Duodenal mucosa (tissue), 2 donors: ENCODE measurements at regions not wholly inside any gene's neighbourhood (a gene's known extent, or its start where the extent isn't known, plus 50 kb on each side); places are given as distances from the start of the nearest gene placed in this dataset.

Source experiments
- H3K27ac ChIP-seq: one replicate; pipeline ENCODE4 v1.7.0; 2013; ENCODE audit warnings: low read depth, low read length
- H3K27me3 ChIP-seq, 2 donors: one replicate each; pipeline ENCODE4 v1.7.0; 2013; ENCODE audit warnings: low read length in 2 of 2, control low read depth in 1 of 2; ENCODE audit not compliant: insufficient read depth in 2 of 2, control insufficient read depth in 1 of 2
- H3K36me3 ChIP-seq, 2 donors: one replicate each; pipeline ENCODE4 v1.7.0; 2013; ENCODE audit warnings: low read length in 2 of 2, control low read depth in 1 of 2; ENCODE audit not compliant: insufficient read depth in 2 of 2, control insufficient read depth in 1 of 2
- H3K4me1 ChIP-seq, 2 donors: one replicate each; pipeline ENCODE4 v1.7.0; 2013; ENCODE audit warnings: low read length in 2 of 2, control low read depth in 1 of 2; ENCODE audit not compliant: insufficient read depth in 2 of 2, control insufficient read depth in 1 of 2
- H3K4me3 ChIP-seq, 2 donors: one replicate each; pipeline ENCODE4 v1.7.0; 2013; ENCODE audit warnings: low read length in 2 of 2, low read depth in 1 of 2
- H3K9ac ChIP-seq, 2 donors: one replicate each; pipeline ENCODE4 v1.7.0; 2013; ENCODE audit warnings: low read length in 2 of 2, low read depth in 1 of 2
- H3K9me3 ChIP-seq, 2 donors: one replicate each; pipeline ENCODE4 v1.7.0; 2013; ENCODE audit warnings: low read length in 2 of 2, control low read depth in 1 of 2; ENCODE audit not compliant: control insufficient read depth in 1 of 2

- Histone ChIP-seq H3K36me3 (no peaks in the 10 kb centered on the region), H3K27ac (no peak overlapping the region), H3K9ac (no peak overlapping the region), H3K4me3 (no peak overlapping the region), H3K27me3 (peaks cover 0 to 3% of the 10 kb centered on the region in 2 donors), H3K4me1 (no peaks in the 10 kb centered on the region), H3K9me3 (no peaks in the 10 kb centered on the region)
Measured at GRCh38 chr9:21741151-21741550, 61.3 kb upstream of the MTAP start.

GRCh38 chr9:21744320-21744719 lies 58.1 kb upstream of the MTAP start:
- H3K36me3 ChIP-seq, result no peaks in the 10 kb centered on the region
- no peak overlapping the region for H3K4me3 ChIP-seq
- no peaks in the 10 kb centered on the region for H3K9me3 ChIP-seq
- H3K4me1 ChIP-seq, result no peaks in the 10 kb centered on the region
- no peak overlapping the region for H3K9ac ChIP-seq
- H3K27me3 ChIP-seq, result peaks cover 0 to 3% of the 10 kb centered on the region in 2 donors
- no peak overlapping the region for H3K27ac ChIP-seq

DNA sequence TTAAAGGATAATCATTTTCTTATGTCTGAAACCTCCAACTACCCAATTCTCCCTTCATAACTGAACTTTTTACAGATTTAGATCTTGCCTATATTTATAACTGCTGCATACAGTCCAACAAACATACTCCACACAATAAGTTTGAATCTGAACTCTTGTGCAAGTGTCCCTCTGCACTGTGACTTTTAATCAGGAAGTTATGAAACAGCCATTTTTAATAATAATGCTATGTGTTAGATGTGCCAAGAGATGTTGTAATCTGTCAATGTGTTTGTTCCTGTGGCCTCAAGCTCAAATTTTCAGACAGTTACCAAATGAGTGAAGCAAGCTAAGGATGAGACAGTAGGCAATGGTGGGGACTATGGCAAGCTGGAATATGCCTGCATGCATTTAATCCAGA lies 57.6 kb upstream of the MTAP start:
- no peaks in the 10 kb centered on the region for H3K9me3 ChIP-seq
- H3K4me3 ChIP-seq, result no peak overlapping the region
- H3K36me3 ChIP-seq, result no peaks in the 10 kb centered on the region
- H3K4me1 ChIP-seq, result no peaks in the 10 kb centered on the region
- peaks cover 0 to 3% of the 10 kb centered on the region in 2 donors for H3K27me3 ChIP-seq
- H3K9ac ChIP-seq, result no peak overlapping the region
- H3K27ac ChIP-seq, result no peak overlapping the region

DNA sequence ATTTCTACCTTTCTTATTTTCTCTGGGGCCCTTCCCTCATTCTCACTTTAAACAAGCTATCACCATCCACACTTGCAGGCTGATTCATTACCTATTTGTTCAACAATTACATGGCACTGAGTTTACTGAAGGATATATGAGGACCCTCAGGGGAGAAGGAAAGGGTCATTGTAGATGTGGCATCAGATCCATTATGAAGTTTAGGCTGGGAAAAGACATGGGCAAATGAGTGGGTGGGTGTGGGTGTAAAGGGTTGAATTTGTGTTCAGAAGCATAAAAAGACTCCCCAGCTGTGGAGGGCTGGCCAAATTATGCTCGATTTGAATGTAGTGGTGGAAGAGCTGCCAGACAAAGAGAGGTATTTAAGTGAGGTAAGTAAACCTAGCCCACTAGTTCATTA lies 55.9 kb upstream of the MTAP start:
- Histone ChIP-seq H3K36me3 (no peaks in the 10 kb centered on the region), H3K27me3 (peaks cover 0 to 3% of the 10 kb centered on the region in 2 donors), H3K4me1 (no peaks in the 10 kb centered on the region), H3K9me3 (no peaks in the 10 kb centered on the region), H3K9ac (no peak overlapping the region), H3K27ac (no peak overlapping the region), H3K4me3 (no peak overlapping the region)

DNA sequence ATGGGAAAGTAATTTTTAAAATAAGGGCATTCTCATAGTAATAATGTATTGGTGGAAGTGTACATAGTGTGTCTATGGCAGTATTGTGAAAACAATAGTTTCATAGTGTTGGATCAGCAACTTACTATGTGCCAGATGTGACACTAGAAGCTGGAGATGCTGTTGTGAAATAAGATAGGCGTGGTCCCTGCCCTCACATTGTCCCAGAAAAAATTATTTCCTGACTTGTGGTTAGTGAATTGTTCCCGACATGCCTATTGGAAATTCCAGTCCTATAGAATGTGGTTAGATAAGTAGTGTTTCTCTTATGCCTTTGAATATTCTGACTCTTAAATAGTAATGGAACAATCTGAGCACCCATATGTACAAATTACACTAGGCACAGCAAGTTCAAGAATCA lies 55.3 kb upstream of the MTAP start:
- Histone ChIP-seq H3K27me3 (peaks cover 0 to 3% of the 10 kb centered on the region in 2 donors), H3K4me3 (no peak overlapping the region), H3K9me3 (no peaks in the 10 kb centered on the region), H3K27ac (no peak overlapping the region), H3K9ac (no peak overlapping the region), H3K4me1 (no peaks in the 10 kb centered on the region), H3K36me3 (no peaks in the 10 kb centered on the region)

DNA sequence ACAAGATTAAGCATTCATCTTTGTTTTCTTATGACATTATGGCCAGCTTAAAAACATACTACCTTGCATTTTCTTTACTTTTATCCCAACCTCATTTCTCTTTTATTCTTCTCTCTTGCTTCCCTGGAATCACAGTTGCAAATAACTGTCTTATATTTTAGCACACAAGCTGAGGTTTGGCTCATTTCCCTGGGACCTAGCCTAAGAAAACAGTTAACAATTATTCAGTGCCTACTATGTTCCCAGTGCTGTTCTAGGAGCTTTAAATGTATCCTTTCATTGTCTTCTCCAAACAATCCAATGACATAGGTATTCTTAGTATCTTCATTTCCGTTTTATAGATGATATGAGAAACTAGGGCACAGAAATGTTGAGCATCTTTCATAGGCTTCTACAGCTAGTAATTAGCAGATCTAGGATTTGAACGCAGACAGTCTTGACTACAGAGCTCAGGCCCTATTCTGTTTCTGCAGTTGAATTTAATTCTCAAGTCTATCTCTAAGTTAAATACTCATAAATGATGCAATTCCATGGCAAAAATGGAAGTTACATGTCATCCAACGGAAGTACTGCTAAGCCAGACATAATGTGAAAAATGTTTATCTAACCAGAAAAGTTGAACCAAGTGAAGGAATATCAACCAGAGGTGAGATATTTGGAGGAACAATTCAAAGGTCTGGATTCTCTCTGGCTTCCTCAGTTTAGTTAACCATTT lies 52.3 kb upstream of the MTAP start:
- H3K4me3 ChIP-seq, result no peak overlapping the region
- H3K36me3 ChIP-seq, result no peaks in the 10 kb centered on the region
- no peak overlapping the region for H3K27ac ChIP-seq
- H3K9ac ChIP-seq, result no peak overlapping the region
- H3K4me1 ChIP-seq, result no peaks in the 10 kb centered on the region
- no peaks in the 10 kb centered on the region for H3K9me3 ChIP-seq
- H3K27me3 ChIP-seq, result no peaks in the 10 kb centered on the region

- H3K36me3 ChIP-seq, result no peaks in the 10 kb centered on the region
- no peaks in the 10 kb centered on the region for H3K4me1 ChIP-seq
- no peaks in the 10 kb centered on the region for H3K9me3 ChIP-seq
- no peak overlapping the region for H3K9ac ChIP-seq
- no peak overlapping the region for H3K4me3 ChIP-seq
- H3K27ac ChIP-seq, result no peak overlapping the region
- H3K27me3 ChIP-seq, result no peaks in the 10 kb centered on the region
Measured at GRCh38 chr9:21751998-21752397, 50.4 kb upstream of the MTAP start.
